ENCODE measurements at regions not wholly inside any gene's neighbourhood (a gene's known extent, or its start where the extent isn't known, plus 50 kb on each side); places are given as distances from the start of the nearest gene placed in this dataset.

- H3K9me2 ChIP-seq (ENCODE audit: insufficient read depth, low read length) = no peaks in the 10 kb centered on the region
- BruUV-seq (replicated peaks) = no TSS peak
- no peak overlapping the region for H2AFZ ChIP-seq (ENCODE audit: low read length)
- no peak overlapping the region for H3K4me3 ChIP-seq (ENCODE audit: low read depth, low read length, poor library complexity, severe bottlenecking)
- H3K27ac ChIP-seq (ENCODE audit: low read depth, low read length, poor library complexity, severe bottlenecking) = no peak overlapping the region
- DNase-seq (ENCODE audit: low spot score) = no peak
- no peak overlapping the region for H3K4me2 ChIP-seq (ENCODE audit: low read length)
- no peaks in the 10 kb centered on the region for H3K9me3 ChIP-seq (ENCODE audit: low read length)
- POLR2A ChIA-PET = interaction anchor here (0.9 kb wide), 1 partner anchor 10 kb away, joined by 3 read pairs; no protein-coding TSS in a partner anchor
- TF ChIP-seq, protein P1, sequence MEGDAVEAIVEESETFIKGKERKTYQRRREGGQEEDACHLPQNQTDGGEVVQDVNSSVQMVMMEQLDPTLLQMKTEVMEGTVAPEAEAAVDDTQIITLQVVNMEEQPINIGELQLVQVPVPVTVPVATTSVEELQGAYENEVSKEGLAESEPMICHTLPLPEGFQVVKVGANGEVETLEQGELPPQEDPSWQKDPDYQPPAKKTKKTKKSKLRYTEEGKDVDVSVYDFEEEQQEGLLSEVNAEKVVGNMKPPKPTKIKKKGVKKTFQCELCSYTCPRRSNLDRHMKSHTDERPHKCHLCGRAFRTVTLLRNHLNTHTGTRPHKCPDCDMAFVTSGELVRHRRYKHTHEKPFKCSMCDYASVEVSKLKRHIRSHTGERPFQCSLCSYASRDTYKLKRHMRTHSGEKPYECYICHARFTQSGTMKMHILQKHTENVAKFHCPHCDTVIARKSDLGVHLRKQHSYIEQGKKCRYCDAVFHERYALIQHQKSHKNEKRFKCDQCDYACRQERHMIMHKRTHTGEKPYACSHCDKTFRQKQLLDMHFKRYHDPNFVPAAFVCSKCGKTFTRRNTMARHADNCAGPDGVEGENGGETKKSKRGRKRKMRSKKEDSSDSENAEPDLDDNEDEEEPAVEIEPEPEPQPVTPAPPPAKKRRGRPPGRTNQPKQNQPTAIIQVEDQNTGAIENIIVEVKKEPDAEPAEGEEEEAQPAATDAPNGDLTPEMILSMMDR (conservative IDR thresholded peaks at IDR 0.05; ENCODE audit: low read length) = no peak
- TF ChIP-seq EZH2phosphoT487 (IDR thresholded peaks at IDR 0.05; ENCODE audit: borderline replicate concordance, low read depth, low read length) = no peak
- intact Hi-C loops (cut with micrococcal nuclease; ENCODE audit: unreplicated experiment) = no loop called here
- no peaks in the 10 kb centered on the region for H3K79me2 ChIP-seq (ENCODE audit: insufficient read depth, low read depth, low read length)
- H4K20me1 ChIP-seq (ENCODE audit: insufficient read depth, low read length) = no peaks in the 10 kb centered on the region
- H3K4me1 ChIP-seq (ENCODE audit: insufficient read depth, low read length, poor library complexity, severe bottlenecking) = no peaks in the 10 kb centered on the region
- no peaks in the 10 kb centered on the region for H3K36me3 ChIP-seq (ENCODE audit: insufficient read depth, low read length)
- CTCF ChIA-PET (ENCODE audit: unreplicated experiment) = no interaction called here
Observed at GRCh38 chr15:39391230-39391629, 189.6 kb upstream of the THBS1 start.

DNA sequence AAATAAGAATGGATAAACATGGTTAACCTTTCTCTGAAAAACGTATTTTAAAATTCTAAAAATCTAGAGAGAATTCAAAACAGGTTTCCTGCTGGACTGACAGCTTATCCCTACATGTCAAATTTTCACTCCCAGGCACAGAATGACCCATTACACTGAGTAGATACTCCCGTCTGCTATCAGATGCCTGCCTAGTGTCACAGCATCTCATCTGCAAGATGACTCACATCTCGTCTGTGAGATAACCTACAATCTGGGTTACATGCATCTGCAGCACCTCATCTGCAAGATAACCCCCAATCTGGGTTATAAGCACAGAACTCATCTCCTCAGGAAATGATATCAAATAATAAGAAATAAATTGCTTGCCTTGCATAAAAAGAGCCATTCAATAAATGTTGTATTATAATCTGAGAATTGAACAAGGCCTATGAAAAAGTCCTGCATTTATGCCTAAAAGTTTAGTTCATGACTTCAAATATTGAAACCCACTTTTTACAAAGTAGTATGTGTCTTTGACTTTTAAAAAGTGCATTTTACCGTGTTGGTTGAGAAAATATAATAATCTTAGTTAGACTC, 188.3 kb upstream of the THBS1 start:
- H2AFZ ChIP-seq (ENCODE audit: low read length) = no peak overlapping the region
- POLR2A ChIA-PET = interaction anchor here (0.6 to 0.7 kb wide), 2 partner anchors 51 to 294 kb away, joined by 3 to 6 read pairs; no protein-coding TSS in a partner anchor
- intact Hi-C loops (cut with micrococcal nuclease; ENCODE audit: unreplicated experiment) = no loop called here

More for the DNA sequence above, 188.3 kb upstream of the THBS1 start:
- no peak for TF ChIP-seq EZH2phosphoT487 (IDR thresholded peaks at IDR 0.05; ENCODE audit: borderline replicate concordance, low read depth, low read length)
- TF ChIP-seq, protein P1 (conservative IDR thresholded peaks at IDR 0.05; ENCODE audit: low read length) = no peak
- H4K20me1 ChIP-seq (ENCODE audit: insufficient read depth, low read length) = no peaks in the 10 kb centered on the region
- H3K36me3 ChIP-seq (ENCODE audit: insufficient read depth, low read length) = no peaks in the 10 kb centered on the region
- DNase-seq (ENCODE audit: low spot score) = no peak
- H3K27ac ChIP-seq (ENCODE audit: low read depth, low read length, poor library complexity, severe bottlenecking) = no peak overlapping the region
- CTCF ChIA-PET (ENCODE audit: unreplicated experiment) = no interaction called here
- no peak overlapping the region for H3K4me3 ChIP-seq (ENCODE audit: low read depth, low read length, poor library complexity, severe bottlenecking)
- no TSS peak for BruUV-seq (replicated peaks)
- H3K9me3 ChIP-seq (ENCODE audit: low read length) = no peaks in the 10 kb centered on the region
- H3K4me2 ChIP-seq (ENCODE audit: low read length) = no peak overlapping the region
- H3K9me2 ChIP-seq (ENCODE audit: insufficient read depth, low read length) = no peaks in the 10 kb centered on the region
- no peaks in the 10 kb centered on the region for H3K79me2 ChIP-seq (ENCODE audit: insufficient read depth, low read depth, low read length)
- no peaks in the 10 kb centered on the region for H3K4me1 ChIP-seq (ENCODE audit: insufficient read depth, low read length, poor library complexity, severe bottlenecking)

Measured in OCI-LY7 (cell line).